GM19372 (cell line): ENCODE measurements at regions not wholly inside any gene's neighbourhood (a gene's known extent, or its start where the extent isn't known, plus 50 kb on each side); places are given as distances from the start of the nearest gene placed in this dataset.
"Not testable (repeated sequence)": the region's sequence is repeated elsewhere in the genome, so short reads cannot be mapped to it uniquely, and the experiment has no call there.

ENCODE experiments used
- ATAC-seq: cut with Tn5 transposase; IDR thresholded peaks from one replicate; pipeline ENCODE4 v1.9.1; 2021; ENCODE audit warnings: mild to moderate bottlenecking, low read depth, moderate library complexity; ENCODE audit not compliant: unreplicated experiment

DNA sequence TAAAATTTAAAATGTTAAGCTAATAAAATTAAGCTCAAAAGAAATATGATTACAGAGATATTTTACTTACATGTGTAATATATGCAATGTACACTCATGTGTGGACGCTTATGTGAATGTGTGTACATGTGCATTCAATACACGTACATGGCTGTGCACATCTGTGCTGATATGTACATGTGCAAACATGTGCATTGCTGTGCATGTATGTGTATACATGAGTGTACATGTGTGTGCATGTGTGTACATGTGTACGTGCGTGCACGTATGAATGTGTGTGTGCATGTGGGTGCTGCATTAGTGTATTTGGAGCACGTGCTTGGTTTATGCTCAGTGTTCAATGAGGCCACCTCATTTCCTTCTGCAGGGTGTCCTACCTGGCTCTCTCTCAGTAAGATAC lies 88.2 kb upstream of the TMEM18 start:
- ATAC-seq = no peak

- no peak for ATAC-seq
Measured at GRCh38 chr2:763766-764525, 86.7 kb upstream of the TMEM18 start.

- no peak for ATAC-seq
Measured at GRCh38 chr2:762646-763045, 85.4 kb upstream of the TMEM18 start.

- ATAC-seq = no peak
Measured at GRCh38 chr2:761384-761783, 84.2 kb upstream of the TMEM18 start.

- ATAC-seq = no peak
Measured at GRCh38 chr2:760001-760400, 82.8 kb upstream of the TMEM18 start.

DNA sequence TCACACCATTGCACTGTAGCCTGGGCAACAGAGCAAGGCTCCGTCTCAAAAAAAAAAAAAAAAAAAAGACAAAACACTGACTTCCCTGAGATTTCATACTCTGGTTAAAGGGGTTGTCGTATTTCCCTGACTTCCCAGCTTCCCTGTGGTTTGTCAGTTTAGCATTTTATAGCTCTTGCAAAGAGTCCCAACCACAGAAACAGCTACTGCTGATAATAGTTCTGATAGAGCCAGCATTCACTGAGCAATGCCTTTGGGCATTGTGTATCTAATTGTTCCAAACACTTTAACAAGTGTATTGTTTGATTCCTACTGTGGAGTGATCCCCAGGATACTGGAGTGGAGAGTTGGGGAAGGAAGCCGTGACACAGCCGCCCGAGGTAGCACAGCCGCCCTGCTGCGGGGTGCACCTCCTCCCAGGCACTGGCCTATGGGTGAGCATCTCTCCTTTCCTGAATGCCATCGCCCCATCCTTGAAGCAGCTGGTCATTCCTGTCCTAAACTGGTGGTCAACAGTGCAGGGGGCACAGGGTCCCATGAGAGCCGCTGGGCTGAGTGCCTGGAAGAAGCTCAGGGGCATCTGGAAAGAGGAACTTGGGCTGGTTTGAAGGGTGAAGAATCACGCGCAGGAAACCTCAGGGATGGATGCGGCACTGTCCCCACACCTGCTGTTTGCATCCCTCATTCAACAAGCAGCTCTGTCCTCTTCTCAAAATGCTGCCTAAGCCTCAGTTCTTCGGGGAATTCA lies 81.0 kb upstream of the TMEM18 start:
- ATAC-seq = no peak

DNA sequence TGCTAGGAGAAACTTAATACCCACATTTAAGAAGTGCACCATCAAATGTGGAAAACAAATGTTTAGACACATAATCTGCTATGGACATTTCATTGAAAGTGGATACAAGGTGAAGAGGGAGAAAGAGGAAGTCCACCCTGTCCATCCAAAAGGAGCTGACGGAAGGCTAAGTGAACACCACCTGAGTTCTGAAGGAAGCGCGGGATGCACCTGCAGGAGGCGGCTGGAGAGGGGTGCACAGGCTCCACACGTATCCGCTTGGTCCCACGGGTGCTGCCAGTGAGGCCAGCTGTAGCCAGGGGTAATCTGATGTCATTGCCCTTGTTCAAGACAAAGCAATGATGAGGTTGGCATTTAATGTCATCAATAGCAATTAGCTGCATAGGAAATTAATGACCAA lies 75.9 kb upstream of the TMEM18 start:
- ATAC-seq = no peak

- ATAC-seq = no peak
Measured at GRCh38 chr2:751474-751873, 74.3 kb upstream of the TMEM18 start.

DNA sequence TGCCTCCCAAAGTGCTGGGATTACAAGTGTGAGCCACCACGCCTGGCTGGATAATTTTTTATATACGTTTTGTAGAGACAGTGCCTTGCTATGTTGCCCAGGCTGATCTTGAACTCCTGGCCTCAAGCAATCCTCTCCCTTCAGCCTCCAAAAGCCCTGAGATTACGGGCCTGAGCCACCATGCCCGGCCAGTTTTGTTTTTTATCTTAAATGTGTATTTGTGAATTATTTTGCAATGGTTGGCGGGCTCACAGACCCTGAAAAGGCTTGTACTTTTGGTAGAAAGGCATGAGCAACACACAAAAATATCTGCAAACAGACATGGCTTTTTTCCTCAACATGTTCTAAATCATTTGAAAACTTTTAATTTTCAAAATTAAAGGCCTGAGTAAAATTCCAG lies 73.4 kb upstream of the TMEM18 start:
- no peak for ATAC-seq

- no peak for ATAC-seq
Measured at GRCh38 chr2:747762-748351, 70.7 kb upstream of the TMEM18 start.

GRCh38 chr2:746697-747096 lies 69.5 kb upstream of the TMEM18 start:
- ATAC-seq = no peak

- no peak for ATAC-seq
Measured at GRCh38 chr2:744088-744487, 66.9 kb upstream of the TMEM18 start.

DNA sequence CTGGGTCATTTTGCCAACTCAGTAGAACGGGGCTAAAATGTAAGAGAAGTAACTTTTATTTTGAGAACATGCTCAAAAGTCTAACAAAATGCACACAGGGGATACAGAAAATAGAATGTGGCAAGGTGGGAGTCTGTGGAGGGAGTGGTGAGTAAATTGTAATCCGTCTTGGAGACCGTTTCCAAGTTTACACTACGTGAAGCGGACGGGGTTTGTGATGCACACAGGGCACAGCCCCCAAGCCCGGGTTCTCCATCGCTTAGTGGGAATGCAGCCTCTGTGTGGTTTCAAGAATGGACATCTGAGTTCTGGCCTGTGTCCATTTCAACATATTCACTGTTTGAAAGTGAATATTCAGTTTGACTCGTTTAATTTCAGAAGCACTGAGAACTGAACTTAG lies 65.0 kb upstream of the TMEM18 start:
- ATAC-seq = no peak

GRCh38 chr2:741195-741496 lies 63.9 kb upstream of the TMEM18 start:
- no peak for ATAC-seq

DNA sequence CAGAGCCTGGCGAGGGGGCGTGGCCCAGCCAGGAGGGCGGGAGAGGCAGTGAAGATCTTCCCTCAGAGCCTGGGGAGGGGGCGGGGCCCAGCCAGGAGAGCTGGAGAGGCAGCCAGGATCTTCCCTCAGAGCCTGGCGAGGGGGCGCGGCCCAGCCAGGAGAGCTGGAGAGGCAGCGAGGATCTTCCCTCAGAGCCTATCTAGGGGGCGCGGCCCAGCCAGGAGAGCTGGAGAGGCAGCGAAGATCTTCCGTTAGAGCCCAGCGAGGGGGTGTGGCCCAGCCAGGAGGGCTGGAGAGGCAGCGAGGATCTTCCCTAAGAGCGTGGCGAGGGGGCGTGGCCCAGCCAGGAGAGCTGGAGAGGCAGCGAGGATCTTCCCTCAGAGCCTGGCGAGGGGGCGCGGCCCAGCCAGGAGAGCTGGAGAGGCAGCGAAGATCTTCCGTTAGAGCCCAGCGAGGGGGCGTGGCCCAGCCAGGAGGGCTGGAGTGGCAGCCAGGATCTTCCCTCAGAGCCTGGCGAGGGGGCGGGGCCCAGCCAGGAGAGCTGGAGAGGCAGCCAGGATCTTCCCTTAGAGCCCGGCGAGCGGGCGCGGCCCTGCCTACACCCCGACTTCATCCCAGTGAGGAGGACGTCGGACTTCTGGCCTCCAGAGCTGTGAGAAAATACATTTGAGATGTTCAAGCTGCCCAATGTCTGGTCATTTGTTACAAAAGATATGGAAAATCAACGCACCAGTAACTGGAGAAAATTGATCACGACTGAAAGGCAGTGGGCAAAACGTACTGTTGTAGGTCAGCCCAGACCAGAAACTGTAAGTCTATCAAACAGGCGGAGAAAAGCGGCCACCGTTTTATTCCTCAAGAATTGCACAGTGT lies 63.4 kb upstream of the TMEM18 start:
- peak; percentile 60 for ATAC-seq

DNA sequence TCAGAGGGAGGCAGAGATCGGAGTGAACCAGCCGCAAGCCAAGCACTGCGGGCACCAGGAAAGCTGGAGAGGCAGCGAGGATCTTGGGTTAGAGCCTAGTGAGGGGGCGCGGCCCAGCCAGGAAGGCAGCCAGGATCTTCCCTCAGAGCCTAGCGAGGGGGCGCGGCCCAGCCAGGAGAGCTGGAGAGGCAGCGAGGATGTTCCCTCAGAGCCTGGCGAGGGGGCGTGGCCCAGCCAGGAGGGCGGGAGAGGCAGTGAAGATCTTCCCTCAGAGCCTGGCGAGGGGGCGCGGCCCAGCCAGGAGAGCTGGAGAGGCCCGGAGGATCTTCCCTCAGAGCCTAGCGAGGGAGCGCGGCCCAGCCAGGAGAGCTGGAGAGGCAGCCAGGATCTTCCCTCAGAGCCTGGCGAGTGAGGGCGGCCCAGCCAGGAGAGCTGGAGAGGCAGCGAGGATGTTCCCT lies 62.7 kb upstream of the TMEM18 start:
- ATAC-seq = not testable (repeated sequence)

DNA sequence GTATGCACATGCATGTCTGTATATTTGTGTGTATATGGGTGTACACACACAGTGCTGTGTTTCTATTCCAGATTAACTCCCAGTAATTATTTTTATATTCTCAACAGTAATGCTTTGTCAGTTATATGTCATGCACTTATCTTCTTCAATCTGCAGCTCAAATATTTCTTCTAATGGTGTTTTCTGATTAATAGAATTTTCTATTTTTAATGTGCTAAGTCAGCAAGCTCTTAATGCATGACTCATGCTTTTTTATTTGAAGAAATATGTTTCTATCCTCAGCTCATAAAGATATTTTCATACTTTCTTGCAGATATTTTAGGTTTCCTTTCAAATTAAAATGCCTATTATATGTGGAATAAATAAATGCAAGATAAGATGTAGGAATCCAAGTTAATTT lies 59.7 kb upstream of the TMEM18 start:
- ATAC-seq = no peak

DNA sequence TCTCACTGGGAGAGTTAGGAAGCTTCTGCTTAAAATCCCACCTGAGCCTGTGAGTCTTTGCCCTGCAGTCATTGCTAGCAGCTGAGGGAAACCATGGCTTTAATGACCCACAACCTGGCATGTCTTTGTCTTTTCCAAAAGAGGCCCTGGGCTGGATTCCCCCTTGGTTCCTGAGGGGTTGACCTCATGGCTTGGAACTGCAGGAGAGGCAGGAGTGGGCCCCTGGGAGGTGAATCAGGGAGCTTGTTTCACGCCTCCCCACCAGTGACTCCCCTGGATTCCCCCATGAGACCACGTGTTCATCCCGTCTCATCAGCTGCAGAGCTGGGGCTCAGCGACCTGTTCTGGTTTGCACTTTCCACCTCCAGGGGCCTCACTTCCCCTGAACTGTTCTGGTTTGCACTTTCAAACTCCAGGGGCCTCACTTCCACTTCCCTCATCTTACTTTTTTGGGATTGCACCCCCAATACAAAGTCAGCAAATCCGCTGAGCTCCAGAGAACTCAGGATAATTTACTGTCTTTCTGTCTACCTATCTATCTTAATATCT lies 58.5 kb upstream of the TMEM18 start:
- ATAC-seq = peak; percentile 56

DNA sequence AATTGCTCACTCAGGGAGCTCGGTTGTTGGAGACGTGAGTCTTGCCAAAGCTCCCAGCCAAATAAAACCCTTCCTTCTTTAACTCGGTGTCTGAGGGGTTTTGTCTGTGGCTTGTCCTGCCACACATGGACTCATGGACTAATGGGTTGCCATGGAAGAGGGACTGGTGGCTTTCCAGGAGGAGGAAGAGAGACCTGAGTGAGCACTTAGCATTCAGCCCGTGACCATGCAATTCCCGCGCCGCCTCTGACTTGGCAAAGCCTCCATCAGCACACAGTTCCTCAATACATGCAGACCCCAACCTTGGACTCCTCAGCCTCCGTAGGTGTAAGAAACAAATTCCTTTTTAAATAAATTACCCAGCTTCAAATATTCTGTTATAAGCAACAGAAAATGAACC lies 57.3 kb upstream of the TMEM18 start:
- no peak for ATAC-seq

GRCh38 chr2:733495-733894 lies 56.3 kb upstream of the TMEM18 start:
- ATAC-seq = no peak

GRCh38 chr2:733001-733400 lies 55.8 kb upstream of the TMEM18 start:
- no peak for ATAC-seq
